Esophagus squamous epithelium (tissue), 5 donors: ENCODE measurements at regions not wholly inside any gene's neighbourhood (a gene's known extent, or its start where the extent isn't known, plus 50 kb on each side); places are given as distances from the start of the nearest gene placed in this dataset.

Experiments used
- DNase-seq: peaks from one replicate; lab custom pipeline; 2025; lab: John Stamatoyannopoulos, UW
- H3K27ac ChIP-seq, 4 donors: fragments of 200-600 bp; sonication (generic); one replicate each; pipeline ENCODE4 v1.5.1; 2016 to 2019; ENCODE audit warnings: mild to moderate bottlenecking in 1 of 4
- H3K27me3 ChIP-seq, 4 donors: fragments of 200-600 bp; sonication (generic); 1 replicate in 3 of 4; 2 replicates in 1 of 4; pipeline versions ENCODE4 v1.5.1 to v1.6.0; 2017 to 2021; ENCODE audit warnings: antibody characterized with exemption in 1 of 4
- H3K36me3 ChIP-seq, 3 donors: fragments of 200-600 bp; sonication (generic); one replicate each; pipeline ENCODE4 v1.5.1; 2016 to 2019
- H3K4me1 ChIP-seq, 3 donors: fragments of 200-600 bp; sonication (generic); one replicate each; pipeline ENCODE4 v1.5.1; 2017 to 2019
- H3K4me3 ChIP-seq, 4 donors: fragments of 200-600 bp; sonication (generic); 1 replicate in 3 of 4; 2 replicates in 1 of 4; pipeline ENCODE4 v1.5.1; 2016 to 2019; ENCODE audit warnings: mild to moderate bottlenecking in 2 of 4, moderate library complexity in 1 of 4
- H3K9me3 ChIP-seq, 3 donors: fragments of 200-600 bp; sonication (generic); one replicate each; pipeline ENCODE4 v1.5.1; 2016 to 2019
- CTCF ChIP-seq, 6 experiments: fragments of 450-650 bp in 4 of 6; fragments of 200-600 bp in 2 of 6; sonication (generic) in 2 of 6; IDR thresholded peaks; one replicate each; pipeline ENCODE4 v1.5.1; 2016 to 2019; ENCODE audit warnings: antibody characterized with exemption in 6 of 6, mild to moderate bottlenecking in 4 of 6, moderate library complexity in 4 of 6
- POLR2A ChIP-seq, 4 donors: fragments of 450-650 bp; IDR thresholded peaks; one replicate each; pipeline ENCODE4 v1.6.1; 2017; ENCODE audit warnings: antibody characterized with exemption in 4 of 4, mild to moderate bottlenecking in 4 of 4, moderate library complexity in 3 of 4
- WGBS, 2 donors: methylation state at CpG; one replicate each; pipeline ENCODE4 v1.1.5; 2018; 5-methylcytosine and 5-hydroxymethylcytosine counted together
- intact Hi-C: fragments of 100-400 bp; cut with DNase I; formaldehyde crosslinking; loops from one replicate; pipeline ENCODE4 v1.15.0; 2022
- donor health status: DM: yes; HTN: yes; CAD: no.

DNA sequence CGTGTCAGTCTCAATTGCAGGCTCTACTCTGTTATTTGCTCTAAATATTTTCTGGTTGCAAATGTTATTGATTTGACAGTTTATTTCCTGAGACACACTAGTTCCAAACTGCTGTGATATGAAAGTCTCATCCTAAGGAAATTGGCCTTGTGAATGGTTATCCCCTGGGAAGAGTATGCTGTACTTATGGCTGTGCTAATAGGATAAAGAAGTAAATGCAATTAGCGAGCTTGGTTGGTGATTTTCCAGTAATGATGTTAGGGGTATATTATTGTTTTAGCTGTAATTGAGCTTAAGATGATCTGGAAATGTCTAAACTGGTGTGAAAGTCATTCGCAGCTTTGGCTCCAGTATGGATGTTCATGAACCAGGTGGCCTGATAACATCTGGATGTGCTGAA lies 197.9 kb downstream of the SUDS3 start:
- no peaks in the 10 kb centered on the region for H3K4me1 ChIP-seq
- no peak for DNase-seq
- intact Hi-C loops = no loop called here
- no peak overlapping the region for H3K4me3 ChIP-seq
- H3K9me3 ChIP-seq = peaks cover 0 to 4% (median 0%) of the 10 kb centered on the region in 3 donors
- TF ChIP-seq CTCF (IDR thresholded peaks at IDR 0.05) = no peak
- TF ChIP-seq POLR2A (IDR thresholded peaks at IDR 0.05) = no peak
- H3K27ac ChIP-seq = no peak overlapping the region
- no peaks in the 10 kb centered on the region for H3K36me3 ChIP-seq
- 71 to 74% methylated on average over 3 of the region's 3 CpGs for WGBS, 2 donors
- H3K27me3 ChIP-seq = no peaks in the 10 kb centered on the region

DNA sequence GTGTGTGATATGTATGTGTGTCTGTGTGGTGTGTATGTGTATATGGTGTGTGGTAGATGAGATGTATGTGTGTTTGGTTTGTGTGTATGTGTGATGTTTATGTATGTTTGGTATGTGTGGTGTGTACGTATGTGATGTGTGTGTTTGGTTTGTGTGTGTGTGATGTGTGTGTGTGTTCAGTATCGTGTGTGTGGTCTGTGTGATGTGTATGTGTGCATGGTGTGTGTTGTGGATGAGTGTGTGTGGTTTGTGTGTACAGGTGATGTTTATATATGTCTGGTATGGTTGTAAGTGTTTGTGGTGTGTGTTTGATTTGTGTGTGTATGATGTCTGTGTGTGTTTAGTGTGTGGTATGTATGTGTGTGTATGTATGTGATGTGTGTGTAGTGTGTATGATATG lies 199.4 kb downstream of the SUDS3 start:
- no peak overlapping the region for H3K27ac ChIP-seq
- TF ChIP-seq CTCF (IDR thresholded peaks at IDR 0.05) (no peak), POLR2A (IDR thresholded peaks at IDR 0.05) (no peak)
- no peak for DNase-seq
- H3K36me3 ChIP-seq = no peaks in the 10 kb centered on the region
- H3K27me3 ChIP-seq = no peaks in the 10 kb centered on the region
- H3K4me1 ChIP-seq = no peaks in the 10 kb centered on the region
- 67% methylated on average over 2 of the region's 2 CpGs for WGBS, 2 donors
- peaks cover 0 to 4% (median 0%) of the 10 kb centered on the region in 3 donors for H3K9me3 ChIP-seq
- intact Hi-C loops = no loop called here
- H3K4me3 ChIP-seq = no peak overlapping the region

- no peaks in the 10 kb centered on the region for H3K36me3 ChIP-seq
- no peak overlapping the region for H3K4me3 ChIP-seq
- intact Hi-C loops = no loop called here
- no peaks in the 10 kb centered on the region for H3K4me1 ChIP-seq
- H3K27me3 ChIP-seq = no peaks in the 10 kb centered on the region
- H3K9me3 ChIP-seq = no peaks in the 10 kb centered on the region
- TF ChIP-seq CTCF (IDR thresholded peaks at IDR 0.05) (no peak), POLR2A (IDR thresholded peaks at IDR 0.05) (no peak)
- 27% methylated on average over 1 of the region's 1 CpG for WGBS, 2 donors
- no peak overlapping the region for H3K27ac ChIP-seq
- no peak for DNase-seq
Observed at GRCh38 chr12:118581371-118581770, 205.0 kb downstream of the SUDS3 start.

DNA sequence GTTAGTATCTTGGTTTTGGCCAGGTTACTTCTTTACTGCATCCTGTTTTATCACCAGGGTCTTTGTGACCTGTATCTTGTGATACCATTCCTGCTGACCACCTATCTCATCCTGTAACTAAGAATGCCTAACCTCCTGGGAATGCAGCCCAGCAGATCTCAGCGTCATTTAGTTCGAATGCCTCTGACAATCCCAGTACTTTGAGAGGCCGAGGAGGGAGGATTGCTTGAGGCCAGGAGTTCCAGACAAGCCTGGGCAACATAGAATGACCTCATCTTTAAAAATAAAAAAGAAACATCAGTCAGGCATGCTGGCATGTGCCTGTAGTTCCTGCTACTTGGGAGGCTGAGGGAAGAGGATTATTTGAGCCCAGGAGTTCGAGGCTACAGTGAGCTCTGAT lies 206.5 kb downstream of the SUDS3 start:
- Histone ChIP-seq H3K27me3 (no peaks in the 10 kb centered on the region), H3K27ac (no peak overlapping the region), H3K9me3 (no peaks in the 10 kb centered on the region), H3K36me3 (no peaks in the 10 kb centered on the region), H3K4me3 (no peak overlapping the region), H3K4me1 (no peaks in the 10 kb centered on the region)
- intact Hi-C loops = no loop called here
- no peak for TF ChIP-seq POLR2A (IDR thresholded peaks at IDR 0.05)
- 55 to 57% methylated on average over 1 to 4 of the region's 4 CpGs for WGBS, 2 donors
- DNase-seq = no peak

- Histone ChIP-seq H3K36me3 (no peaks in the 10 kb centered on the region), H3K4me1 (no peaks in the 10 kb centered on the region), H3K9me3 (no peaks in the 10 kb centered on the region), H3K27me3 (no peaks in the 10 kb centered on the region), H3K4me3 (no peak overlapping the region), H3K27ac (no peak overlapping the region)
- TF ChIP-seq CTCF (IDR thresholded peaks at IDR 0.05) (no peak), POLR2A (IDR thresholded peaks at IDR 0.05) (no peak)
- no peak for DNase-seq
- intact Hi-C loops = no loop called here
- WGBS, 2 donors = 84 to 92% methylated on average over 1 of the region's 1 CpG
Observed at GRCh38 chr12:118586433-118586832, 210.1 kb downstream of the SUDS3 start.

DNA sequence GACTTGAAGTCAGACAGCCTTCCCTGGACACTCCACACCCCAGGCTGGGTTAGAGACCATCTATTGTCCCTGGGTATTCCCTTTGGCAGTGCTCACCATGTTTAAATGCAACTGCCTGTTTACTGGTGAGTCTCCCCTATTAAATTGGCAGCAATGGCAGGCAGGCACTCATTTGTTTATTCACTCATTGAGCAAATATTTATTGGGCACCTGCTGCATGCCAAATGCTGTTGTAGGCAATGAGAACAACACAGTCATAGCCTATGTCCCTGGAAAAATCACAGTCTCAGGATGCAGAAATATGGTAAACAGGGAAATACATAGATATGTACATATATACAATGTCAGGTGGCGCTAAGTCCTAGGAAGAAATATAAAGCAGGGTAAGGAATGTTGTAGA lies 212.8 kb downstream of the SUDS3 start:
- H3K4me3 ChIP-seq = no peak overlapping the region
- H3K4me1 ChIP-seq = no peaks in the 10 kb centered on the region
- no peak overlapping the region for H3K27ac ChIP-seq
- H3K9me3 ChIP-seq = no peaks in the 10 kb centered on the region
- intact Hi-C loops = no loop called here
- H3K27me3 ChIP-seq = no peaks in the 10 kb centered on the region
- no peaks in the 10 kb centered on the region for H3K36me3 ChIP-seq
- 50 to 75% methylated on average over 1 of the region's 1 CpG for WGBS, 2 donors
- no peak for DNase-seq
- no peak for TF ChIP-seq CTCF (IDR thresholded peaks at IDR 0.05)
